K562 (cell line): ENCODE measurements at regions not wholly inside any gene's neighbourhood (a gene's known extent, or its start where the extent isn't known, plus 50 kb on each side); places are given as distances from the start of the nearest gene placed in this dataset.

Experiments
- ATAC-seq: fragments of 200-7000 bp; cut with Tn5 transposase; 3 replicates; pipeline ENCODE4 v1.9.1; 2020; ENCODE audit warnings: moderate library complexity
- BruUV-seq: library from RNA; stranded (reverse); fragments of 400-500 nt; replicated peaks from 2 replicates; lab custom pipeline; 2021; lab: Mats Ljungman, UMichigan
- CTCF ChIA-PET: fragments of 300-600 bp; formaldehyde crosslinking; extraction: SDS; loops from one replicate; lab custom pipeline; 2021; ENCODE audit warnings: low intra/inter-chr PET ratio; lab: Yijun Ruan, JAX
- POLR2A ChIA-PET: fragments of 300-600, 350-650 bp; sonication (Branson Sonifier 250); formaldehyde crosslinking; extraction: SDS; loops from one replicate; lab custom pipeline; 2021; ENCODE audit warnings: antibody characterized with exemption, inconsistent platforms; lab: Yijun Ruan, JAX
- DNase-seq, 4 experiments: peaks; one replicate each; pipeline versions ENCODE4 v3.0.0 to v3.0.0-alpha.2; 2011 to 2018; ENCODE audit warnings: low spot score in 3 of 4, mixed read lengths in 3 of 4; ENCODE audit errors: extremely low read depth in 1 of 4
- FAIRE-seq: peaks from 2 replicates; lab custom pipeline; 2011; peaks lifted over from hg19 to GRCh38; lab: Jason Lieb, UNC
- H2AFZ ChIP-seq: 2 replicates; pipeline ENCODE4 v1.6.0; 2011; ENCODE audit warnings: low read depth, low read length, control low read depth, inconsistent platforms
- H3K27ac ChIP-seq: fragments of 200-600 bp; 3 replicates; pipeline ENCODE4 v1.8.0; 2011; ENCODE audit warnings: low read depth, mild to moderate bottlenecking, control low read depth, inconsistent platforms, low read length, moderate library complexity, mixed read lengths; ENCODE audit errors: extremely low read depth
- H3K27me3 ChIP-seq, 2 experiments: fragments of 300-600 bp in 1 of 2; 2 replicates in 1 of 2; 3 replicates in 1 of 2; pipeline versions ENCODE4 v1.6.0 to v1.8.0; 2011; ENCODE audit warnings: inconsistent platforms in 2 of 2, low read length in 2 of 2, mild to moderate bottlenecking in 1 of 2, mixed read lengths in 1 of 2, moderate library complexity in 1 of 2; ENCODE audit not compliant: control insufficient read depth in 2 of 2, insufficient read depth in 2 of 2
- H3K36me3 ChIP-seq: fragments of 300-600 bp; 3 replicates; pipeline ENCODE4 v1.8.0; 2011; ENCODE audit warnings: mild to moderate bottlenecking, low read length, inconsistent platforms; ENCODE audit not compliant: control insufficient read depth, insufficient read depth
- H3K4me1 ChIP-seq, 2 experiments: fragments of 200-600 bp in 1 of 2; replicated peaks in 1 of 2; 2 replicates in 1 of 2; 3 replicates in 1 of 2; pipeline versions ENCODE4 v1.5.1 to v1.8.0; 2011; ENCODE audit warnings: inconsistent platforms in 2 of 2, low read length in 2 of 2, mild to moderate bottlenecking in 1 of 2, mixed read lengths in 1 of 2, moderate library complexity in 1 of 2; ENCODE audit not compliant: control insufficient read depth in 2 of 2, insufficient read depth in 2 of 2
- H3K4me2 ChIP-seq: 2 replicates; pipeline ENCODE4 v1.6.1; 2011; ENCODE audit warnings: low read length, control low read depth, inconsistent platforms, mixed read lengths; ENCODE audit not compliant: insufficient read depth
- H3K4me3 ChIP-seq: fragments of 200-600 bp; sonication (generic), shearing (Covaris generic); 2 replicates; pipeline ENCODE4 v1.5.1; 2016; ENCODE audit warnings: control low read depth, inconsistent platforms
- H3K79me2 ChIP-seq: fragments of 200-600 bp; 3 replicates; pipeline ENCODE4 v1.8.0; 2011; ENCODE audit warnings: low read length, inconsistent platforms; ENCODE audit not compliant: control insufficient read depth, insufficient read depth
- H3K9ac ChIP-seq, 2 experiments: 2 replicates each; pipeline versions ENCODE4 v1.6.0 to v1.6.1; 2011; ENCODE audit warnings: low read depth in 2 of 2, low read length in 2 of 2, control low read depth in 1 of 2, inconsistent platforms in 1 of 2, mild to moderate bottlenecking in 1 of 2, mixed read lengths in 1 of 2; ENCODE audit not compliant: insufficient read depth in 1 of 2
- H3K9me1 ChIP-seq: one replicate; pipeline ENCODE4 v1.6.0; 2011; ENCODE audit warnings: inconsistent platforms, mild to moderate bottlenecking, low read length, moderate library complexity; ENCODE audit not compliant: control insufficient read depth, insufficient read depth
- H3K9me3 ChIP-seq: replicated peaks from 2 replicates; pipeline ENCODE4 v1.5.1; 2011; ENCODE audit warnings: low read depth, low read length, inconsistent platforms; ENCODE audit not compliant: control insufficient read depth, insufficient read depth
- H4K20me1 ChIP-seq: replicated peaks from 2 replicates; pipeline ENCODE4 v1.6.1; 2011; ENCODE audit warnings: low read length, inconsistent platforms, mixed read lengths; ENCODE audit not compliant: control insufficient read depth, insufficient read depth
- CCNT2 ChIP-seq: IDR thresholded peaks from 2 replicates; pipeline ENCODE4 v1.6.1; 2011; ENCODE audit warnings: borderline replicate concordance, low read depth, mild to moderate bottlenecking, moderate library complexity, mixed read lengths, low read length; ENCODE audit not compliant: insufficient read length; ENCODE audit errors: extremely low read depth
- FOXM1 ChIP-seq, 2 experiments: fragments of 450-650 bp in 1 of 2; sonication (generic) in 1 of 2; formaldehyde crosslinking in 1 of 2; IDR thresholded peaks; 2 replicates each; pipeline versions ENCODE4 v1.6.1 to v1.9.0; 2017 to 2022; ENCODE audit warnings: low read depth in 2 of 2, mild to moderate bottlenecking in 2 of 2, missing genetic modification reagents in 1 of 2, moderate library complexity in 1 of 2
- IRF2 ChIP-seq: sonication (generic); formaldehyde crosslinking; IDR thresholded peaks from 2 replicates; pipeline ENCODE4 v1.8.1; 2022; ENCODE audit warnings: mild to moderate bottlenecking, missing genetic modification reagents
- MCM7 ChIP-seq, 2 experiments: fragments of 450-650 bp; IDR thresholded peaks; 2 replicates each; pipeline ENCODE4 v1.6.1; 2016 to 2018
- NFYB ChIP-seq: IDR thresholded peaks from 2 replicates; pipeline ENCODE4 v1.6.1; 2011; ENCODE audit warnings: mild to moderate bottlenecking, moderate library complexity; ENCODE audit not compliant: insufficient read length; ENCODE audit errors: extremely low read depth
- SIX5 ChIP-seq, 2 experiments: IDR thresholded peaks; 2 replicates each; pipeline ENCODE4 v1.6.1; 2011; ENCODE audit warnings: low read length in 2 of 2, borderline replicate concordance in 1 of 2, low read depth in 1 of 2, mild to moderate bottlenecking in 1 of 2, moderate library complexity in 1 of 2; ENCODE audit not compliant: insufficient read depth in 1 of 2
- SREBF1 ChIP-seq: fragments of 150-350 bp; IDR thresholded peaks from 2 replicates; pipeline ENCODE4 v1.6.1; 2014; ENCODE audit warnings: antibody characterized with exemption, low read depth, low read length, borderline replicate concordance
- USF2 ChIP-seq: sonication (generic); formaldehyde crosslinking; IDR thresholded peaks from 2 replicates; pipeline ENCODE4 v1.5.0; 2020; ENCODE audit warnings: missing genetic modification reagents
- XRCC3 ChIP-seq: fragments of 450-650 bp; IDR thresholded peaks from 2 replicates; pipeline ENCODE4 v1.6.1; 2017; ENCODE audit warnings: mild to moderate bottlenecking, moderate library complexity
- ZNF586 ChIP-seq: fragments of 450-650 bp; formaldehyde crosslinking; conservative IDR thresholded peaks from 2 replicates; pipeline ENCODE4 v1.4.0; 2020; ENCODE audit warnings: mild to moderate bottlenecking, moderate library complexity
- WGBS: fragments of 100-300 bp; shearing (Covaris generic); methylation state at CpG from one replicate; pipeline ENCODE4 v1.1.6; 2016; ENCODE audit warnings: low coverage, mixed read lengths; ENCODE audit not compliant: insufficient coverage; ENCODE audit errors: missing lambda C conversion rate; 5-methylcytosine and 5-hydroxymethylcytosine counted together
- in situ Hi-C: fragments of 300-500 bp; cut with MboI; formaldehyde crosslinking; loops from 4 replicates; pipeline ENCODE4 v1.15.0; 2018; ENCODE audit warnings: inconsistent platforms, mixed read lengths
- intact Hi-C: fragments of 100-400 bp; cut with micrococcal nuclease; formaldehyde crosslinking; loops from 2 replicates; pipeline ENCODE4 v1.14.2; 2022

GRCh38 chr2:142308744-142309143, 177.9 kb upstream of the LRP1B start:
- Histone ChIP-seq H4K20me1 (no peaks in the 10 kb centered on the region), H3K9ac (no peak overlapping the region), H3K4me3 (no peak overlapping the region), H3K36me3 (no peaks in the 10 kb centered on the region), H3K27ac (no peak overlapping the region), H3K4me2 (no peak overlapping the region), H3K27me3 (no peaks in the 10 kb centered on the region), H3K4me1 (no peaks in the 10 kb centered on the region), H3K79me2 (no peaks in the 10 kb centered on the region), H3K9me3 (no peaks in the 10 kb centered on the region; the same call in 1 of the 2 replicates), H2AFZ (no peak overlapping the region), H3K9me1 (no peaks in the 10 kb centered on the region)
- TF ChIP-seq ZNF586 (CRISPR knock-in tag), result no peak
- intact Hi-C loops, result no loop called here
- FAIRE-seq (no peak), ATAC-seq (no peak), DNase-seq (no peak)
- BruUV-seq, result no TSS peak
- in situ Hi-C loops, result no loop called here
- CTCF ChIA-PET, result no interaction called here
- POLR2A ChIA-PET, result no interaction called here

GRCh38 chr2:142307616-142308115, 176.8 kb upstream of the LRP1B start:
- Histone ChIP-seq H2AFZ (no peak overlapping the region), H3K4me3 (no peak overlapping the region), H3K27ac (no peak overlapping the region), H3K9me3 (no peaks in the 10 kb centered on the region; the same call in 1 of the 2 replicates)
- no peak for TF ChIP-seq IRF2 (CRISPR knock-in tag)
- no peak for TF ChIP-seq NFYB
- TF ChIP-seq XRCC3, result no peak
- no peak for TF ChIP-seq USF2 (CRISPR knock-in tag)
- TF ChIP-seq SREBF1, result no peak
- no peak for TF ChIP-seq FOXM1 (IDR thresholded peaks at IDR 0.05; ENCODE audit: low read depth)
- no peak for TF ChIP-seq FOXM1 (CRISPR knock-in tag; IDR thresholded peaks at IDR 0.05; ENCODE audit: low read depth)
- no peak for TF ChIP-seq MCM7 (IDR thresholded peaks at IDR 0.05)
- TF ChIP-seq CCNT2, result no peak
- TF ChIP-seq SIX5 (IDR thresholded peaks at IDR 0.05; ENCODE audit: borderline replicate concordance in 1 of 2, insufficient read depth in 1 of 2, low read depth in 1 of 2, low read length in 2 of 2), result no peak
- TF ChIP-seq, all 486 proteins: peak for 0
- H3K4me2 ChIP-seq, result no peak overlapping the region
- ChIA-PET CTCF (no interaction called here), POLR2A (no interaction called here)
- no peaks in the 10 kb centered on the region for H3K4me1 ChIP-seq
- DNase-seq (no peak), FAIRE-seq (no peak), ATAC-seq (no peak)
- H4K20me1 ChIP-seq, result no peaks in the 10 kb centered on the region
- H3K9ac ChIP-seq, result no peak overlapping the region
- in situ Hi-C loops, result no loop called here
- H3K27me3 ChIP-seq, result no peaks in the 10 kb centered on the region
- H3K36me3 ChIP-seq, result no peaks in the 10 kb centered on the region
- 0% methylated on average over 4 of the region's 4 CpGs for WGBS
- BruUV-seq, result no TSS peak
- H3K79me2 ChIP-seq, result no peaks in the 10 kb centered on the region
- H3K9me1 ChIP-seq, result no peaks in the 10 kb centered on the region
- intact Hi-C loops, result no loop called here
